Activated effector memory CD4-positive, alpha-beta T cell treated with anti-CD3 and anti-CD28 coated beads, Interleukin-2, amount 50 U/mL, for 16 hours (primary cell): ENCODE measurements at regions not wholly inside any gene's neighbourhood (a gene's known extent, or its start where the extent isn't known, plus 50 kb on each side); places are given as distances from the start of the nearest gene placed in this dataset.
A peak's percentile ranks its signal among the peaks of the same experiment; 100 is the strongest.

Source experiments
- DNase-seq: peaks from one replicate; pipeline ENCODE4 v3.0.0-alpha.2; 2020

DNA sequence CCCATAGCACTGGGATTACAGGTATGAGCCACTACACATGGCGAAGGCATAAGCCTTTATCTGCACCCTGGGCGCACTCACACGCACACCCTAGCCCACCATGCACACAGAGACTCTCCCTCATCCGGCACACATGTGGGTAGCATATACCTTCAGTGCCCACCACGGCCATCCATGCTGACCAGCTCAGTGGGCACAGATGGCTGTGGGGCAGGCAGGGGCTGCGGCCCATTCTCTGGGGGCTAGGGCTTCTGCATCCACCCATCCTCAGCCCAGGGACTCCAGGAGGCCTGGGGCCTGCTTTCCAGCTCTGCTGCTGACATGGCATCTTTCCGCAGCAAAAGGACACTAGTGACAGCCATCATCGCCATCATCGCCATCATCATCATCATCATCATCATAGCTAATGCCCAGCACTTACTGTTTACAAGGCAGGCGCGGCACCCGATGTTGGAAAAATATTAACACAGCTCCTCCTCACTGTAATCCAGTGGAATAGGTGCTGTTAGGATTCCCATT, 111.2 kb downstream of the NCOR2 start:
- no peak for DNase-seq

DNA sequence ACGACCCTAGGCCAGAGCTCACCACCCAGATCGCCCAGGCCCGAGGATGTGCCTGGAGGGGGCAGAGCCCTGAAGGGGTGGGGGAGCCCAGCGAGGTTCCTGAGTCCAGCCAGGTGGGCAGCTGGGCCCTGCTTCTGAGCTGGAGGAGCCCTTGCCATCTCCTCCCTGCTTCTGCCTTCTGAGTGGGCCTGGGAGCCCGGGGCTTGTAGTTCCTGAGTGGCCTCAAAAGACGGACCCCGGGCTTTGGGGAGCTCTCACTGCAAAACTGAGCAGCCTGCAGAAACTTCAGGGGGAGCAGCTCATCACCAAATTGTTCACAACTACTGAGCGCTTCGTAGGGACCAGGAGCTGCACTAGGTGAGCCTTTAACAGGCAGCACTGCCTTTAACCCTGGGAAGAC, 112.1 kb downstream of the NCOR2 start:
- DNase-seq = no peak

GRCh38 chr12:124454735-124455134, 112.7 kb downstream of the NCOR2 start:
- DNase-seq = no peak

DNA sequence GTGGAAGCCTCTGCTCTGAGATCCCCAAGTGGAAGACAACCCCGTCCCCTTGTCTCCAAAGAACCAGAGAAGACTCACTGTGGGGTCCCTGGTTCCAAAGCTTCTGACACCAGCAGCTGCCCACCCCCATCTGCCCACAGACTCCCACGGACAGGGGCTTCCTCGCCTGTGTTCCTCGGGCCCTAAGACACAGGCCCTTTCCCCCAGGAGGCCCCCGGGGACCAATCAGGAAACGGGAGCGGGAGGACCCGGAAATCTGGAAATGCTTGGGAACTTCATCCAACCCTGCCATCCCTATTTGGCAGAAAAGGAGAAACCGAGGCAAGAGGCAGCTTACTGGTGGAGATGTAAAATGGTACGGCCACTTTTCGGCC, 113.1 kb downstream of the NCOR2 start:
- DNase-seq = no peak

DNA sequence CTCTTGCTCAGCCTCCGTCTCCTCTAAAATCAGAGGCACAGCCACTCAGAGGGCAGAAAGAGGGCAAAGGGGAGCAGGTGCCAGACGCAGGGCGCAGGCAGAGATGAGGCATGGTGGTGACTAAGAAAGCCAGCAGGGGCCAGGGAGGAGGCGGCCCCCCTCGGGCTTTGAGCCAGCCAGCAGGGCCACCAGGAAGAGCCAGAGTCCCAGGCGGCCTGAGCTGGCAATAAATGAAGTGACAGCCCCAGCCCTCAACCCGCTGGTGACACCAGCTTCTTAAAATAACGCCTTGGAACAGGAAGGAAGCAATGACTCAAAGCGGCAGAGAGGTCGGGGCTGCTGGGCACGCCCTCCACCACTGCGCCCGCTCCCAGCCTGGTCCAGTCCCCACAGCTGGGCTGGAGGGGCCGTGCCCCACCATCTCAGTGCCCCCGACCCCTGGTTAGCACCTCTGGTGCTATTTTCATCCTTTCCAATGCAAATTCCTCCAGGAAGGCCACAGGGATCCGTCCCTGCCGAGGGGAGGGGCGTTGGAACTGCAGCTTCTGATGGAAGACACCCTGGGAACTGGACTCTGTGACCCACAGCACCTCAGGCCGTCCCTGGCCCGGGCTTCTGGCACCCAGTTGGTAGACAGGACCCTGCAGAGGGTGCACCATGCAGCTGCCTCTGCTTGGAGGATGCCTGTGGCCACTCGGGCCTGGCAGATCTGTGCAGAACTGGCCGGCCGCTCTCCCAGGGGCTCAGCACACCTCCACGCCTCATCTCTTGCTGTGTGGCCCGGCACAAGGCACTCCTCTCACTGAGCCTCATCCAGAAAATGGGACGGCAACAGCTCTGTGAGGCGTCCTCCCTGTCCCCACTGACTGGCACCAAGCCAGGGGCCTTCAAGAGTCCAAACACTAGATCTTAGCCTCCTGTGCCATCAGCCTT, 113.7 kb downstream of the NCOR2 start:
- peak; percentile 93 for DNase-seq

DNA sequence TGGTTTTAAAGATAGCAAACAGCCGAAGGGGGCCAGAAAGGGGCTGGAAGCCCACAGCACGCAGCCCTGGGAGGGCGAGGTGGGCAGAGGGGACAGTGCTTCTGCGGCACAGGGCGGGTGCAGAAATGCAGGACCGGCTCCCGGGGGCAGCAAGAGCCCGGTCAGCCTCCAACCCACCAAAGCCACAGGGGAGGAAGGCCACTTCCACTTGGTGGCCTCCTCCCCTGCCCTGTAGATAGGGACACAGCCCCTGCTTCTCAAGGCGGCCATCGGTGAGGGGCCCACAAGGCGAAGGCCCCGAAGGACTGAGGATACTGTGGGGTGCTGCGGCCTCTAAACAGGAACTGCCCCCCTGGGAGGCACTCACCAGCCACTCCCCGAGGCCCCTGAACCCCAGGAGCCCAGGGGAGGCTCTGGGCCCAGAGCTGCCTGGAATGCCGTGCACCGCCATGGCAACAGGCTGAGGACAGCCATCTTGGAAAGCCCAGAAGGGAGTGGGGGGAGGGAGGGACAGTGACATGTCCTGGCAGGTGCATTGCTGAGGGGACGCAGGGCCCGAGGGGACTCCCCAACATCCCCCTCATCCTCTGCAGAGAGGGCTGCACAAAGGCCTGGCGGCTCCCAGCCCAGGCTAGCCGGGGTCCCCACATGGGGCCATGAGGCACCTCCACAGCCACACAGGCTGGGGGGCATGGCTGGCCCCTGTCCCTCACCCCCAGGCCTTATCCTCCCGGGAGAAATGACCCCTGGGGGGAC, 114.7 kb downstream of the NCOR2 start:
- peak; percentile 61 for DNase-seq

- no peak for DNase-seq
Measured at GRCh38 chr12:124451637-124452243, 115.7 kb downstream of the NCOR2 start.

DNA sequence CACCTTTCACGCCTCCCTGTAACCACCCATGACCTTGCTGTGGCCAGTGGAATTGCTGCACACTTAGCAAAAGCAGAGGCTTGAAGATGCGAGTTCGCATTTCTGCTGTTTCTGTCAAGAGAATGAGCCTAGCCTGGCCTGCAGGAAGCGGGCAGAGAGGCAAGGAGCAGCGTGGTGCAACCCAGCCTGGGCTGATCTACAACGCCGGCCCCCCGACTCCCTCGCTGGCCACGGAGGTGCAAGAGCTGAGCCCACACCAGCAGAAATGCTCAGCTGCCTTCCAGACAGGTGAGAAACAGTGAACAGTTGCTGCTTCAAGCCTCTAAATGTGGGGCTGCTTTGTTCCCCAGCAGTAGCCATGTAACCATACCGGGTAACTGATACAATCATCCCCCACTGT, 116.4 kb downstream of the NCOR2 start:
- DNase-seq = no peak

- DNase-seq = no peak
Measured at GRCh38 chr12:124450376-124450750, 117.0 kb downstream of the NCOR2 start.

- DNase-seq = no peak
Measured at GRCh38 chr12:124449623-124450375, 117.6 kb downstream of the NCOR2 start.

DNA sequence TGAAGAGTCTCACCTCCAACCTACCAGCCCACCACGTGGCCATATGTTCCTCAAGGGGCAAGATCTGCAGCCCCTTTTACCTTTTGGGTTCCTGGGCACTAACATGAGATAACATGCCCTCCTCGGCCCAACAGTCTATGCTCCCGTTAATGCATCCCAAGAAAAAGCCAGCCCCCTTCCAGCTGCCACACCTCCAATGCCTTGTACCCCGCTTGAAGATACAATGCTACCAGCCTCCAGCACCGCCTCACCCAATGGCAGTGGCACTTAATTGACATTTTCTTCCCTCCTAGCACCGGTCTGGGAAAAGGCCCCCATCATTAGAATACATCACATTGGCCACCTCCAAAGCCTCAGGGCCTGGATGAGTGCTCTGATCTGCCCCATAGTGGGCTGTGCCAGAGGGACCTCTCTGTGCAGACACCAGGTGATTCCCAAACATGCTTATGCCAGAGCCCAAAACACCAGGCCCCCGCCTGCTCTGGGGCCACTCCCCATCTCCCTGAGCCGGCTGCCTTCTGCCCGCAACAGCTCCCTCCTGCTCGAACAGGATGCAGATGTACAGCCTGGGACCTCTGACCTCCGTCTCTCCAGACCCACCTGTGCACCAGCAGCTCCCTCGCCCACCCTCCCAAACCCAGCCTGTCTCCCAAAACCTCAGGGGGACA, 118.3 kb downstream of the NCOR2 start:
- no peak for DNase-seq

DNA sequence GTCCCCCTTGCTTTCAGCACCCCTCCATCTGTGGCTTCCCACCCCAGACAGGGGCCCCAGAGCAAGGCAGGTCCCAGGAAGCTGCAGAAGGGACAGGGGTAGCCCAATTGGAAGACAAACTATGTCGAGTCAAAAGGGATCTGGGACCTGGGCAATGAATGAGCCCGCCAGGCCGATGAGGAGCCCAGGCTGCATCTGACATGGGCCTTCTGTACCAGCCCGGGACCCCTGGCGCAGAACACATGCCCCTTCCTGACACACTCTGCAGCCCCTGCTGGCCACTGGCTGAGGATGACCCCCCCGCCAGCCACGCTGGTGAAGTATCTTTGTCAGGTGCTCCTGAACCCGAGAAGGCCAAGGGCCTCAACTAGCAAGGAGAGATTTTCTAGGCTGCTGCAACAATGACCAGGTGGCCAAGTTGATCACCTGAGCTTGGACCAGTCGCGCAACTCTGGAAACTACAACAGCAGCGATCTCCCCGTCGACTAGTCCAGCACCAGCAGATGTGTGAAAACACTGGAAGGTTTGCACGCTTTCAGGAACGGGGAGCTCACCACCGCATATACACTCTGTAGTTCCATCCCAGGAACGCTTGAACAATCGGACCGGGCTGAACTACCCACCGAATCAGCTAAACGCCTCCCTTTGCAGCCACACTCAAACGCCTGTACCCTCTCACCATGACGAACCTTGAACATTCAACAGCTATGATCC, 119.0 kb downstream of the NCOR2 start:
- no peak for DNase-seq

DNA sequence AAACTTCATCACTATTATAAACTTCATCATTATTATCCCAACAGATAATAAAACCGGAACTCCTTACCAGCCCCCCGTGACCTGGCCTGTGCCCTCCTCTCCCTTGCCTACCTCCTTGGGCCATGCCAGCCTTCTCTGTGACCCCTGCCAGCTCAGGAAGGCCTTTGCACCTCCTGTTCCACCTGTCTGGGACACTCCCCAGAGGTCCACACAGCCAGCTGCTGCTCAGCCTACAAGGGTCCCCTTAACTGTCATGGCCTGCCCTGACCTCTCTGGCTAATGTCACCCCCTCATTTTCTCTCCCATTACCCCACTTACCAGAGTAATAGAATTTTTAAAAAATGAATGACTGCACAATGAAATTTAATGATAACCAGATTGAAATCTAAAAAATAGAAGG, 121.0 kb downstream of the NCOR2 start:
- no peak for DNase-seq

DNA sequence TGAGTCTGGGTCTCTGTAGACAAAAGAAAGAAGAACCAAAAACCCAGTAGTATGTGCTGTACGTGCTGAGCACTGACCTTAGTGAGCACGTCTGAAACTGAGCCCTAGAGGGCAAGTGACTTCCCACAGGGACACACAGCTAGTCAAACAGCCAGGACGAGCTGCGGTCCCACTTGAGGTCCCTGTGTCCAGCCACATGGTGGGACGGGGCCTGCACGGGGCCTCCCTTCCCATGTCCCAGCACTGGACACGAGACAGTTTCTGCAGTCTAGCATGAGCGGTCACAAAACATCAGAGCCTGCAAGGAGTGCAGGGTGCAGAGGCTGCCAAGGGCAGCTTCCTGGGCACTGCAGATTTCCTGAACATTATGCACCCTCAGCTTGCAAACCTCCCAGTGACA, 121.6 kb downstream of the NCOR2 start:
- no peak for DNase-seq

- DNase-seq = no peak
Measured at GRCh38 chr12:124445121-124445718, 122.2 kb downstream of the NCOR2 start.

DNA sequence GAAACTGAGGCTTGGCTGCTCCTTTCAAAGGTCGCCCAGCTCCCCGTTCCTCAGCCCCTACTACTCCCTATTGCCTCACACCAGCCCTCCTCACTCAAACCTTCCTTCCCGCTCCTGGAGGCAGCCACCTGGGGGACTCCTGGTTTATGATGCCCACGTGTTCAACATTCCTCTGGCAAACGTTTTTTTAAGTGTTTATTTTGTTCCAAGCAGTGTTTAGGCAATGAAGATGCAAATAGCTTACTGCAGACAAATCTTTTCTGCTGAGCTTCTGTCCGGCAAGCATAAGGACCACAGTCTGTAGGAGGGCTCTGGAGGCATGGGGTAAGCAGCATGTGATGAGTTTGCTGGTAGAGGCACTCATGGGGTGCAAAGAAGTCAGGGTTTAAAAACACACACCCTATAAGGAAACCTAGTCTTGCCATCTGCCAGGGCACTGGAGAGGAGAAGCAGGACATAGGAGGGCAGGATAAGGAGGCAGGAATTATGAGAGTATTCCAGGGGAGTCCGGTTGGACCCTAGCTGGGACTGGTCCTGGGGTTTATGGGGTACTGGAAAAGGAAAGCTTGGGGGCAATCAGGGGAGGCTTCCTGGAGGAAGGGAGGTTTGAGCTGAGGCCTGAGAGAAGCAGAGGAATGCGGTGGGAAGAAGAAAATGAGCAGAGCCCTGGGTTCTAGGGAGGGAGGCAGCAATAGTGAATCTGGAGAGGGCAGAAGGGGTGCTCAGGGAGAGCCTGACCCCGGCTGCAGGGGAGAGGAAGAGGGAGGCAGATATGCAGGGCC, 123.3 kb downstream of the NCOR2 start:
- no peak for DNase-seq

GRCh38 chr12:124442772-124443445, 124.5 kb downstream of the NCOR2 start:
- no peak for DNase-seq

DNA sequence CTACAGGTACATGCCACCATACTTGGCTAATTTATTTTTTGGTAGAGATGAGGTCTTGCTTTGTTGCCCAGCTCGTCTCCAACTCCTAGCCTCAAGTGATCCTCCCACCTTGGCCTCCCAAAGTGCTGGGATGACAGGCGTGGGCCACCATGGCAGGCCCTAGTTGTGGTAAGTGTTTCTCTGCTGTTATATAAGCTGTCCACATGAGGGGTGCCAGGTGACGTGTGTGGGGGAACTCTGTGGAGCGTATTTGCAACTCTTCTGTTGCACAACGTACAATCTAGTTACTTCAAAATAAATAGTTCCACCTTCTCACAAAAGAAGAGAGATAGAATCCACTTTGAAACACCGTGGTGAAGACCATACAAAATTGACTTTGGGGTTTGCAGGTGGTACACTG, 125.1 kb downstream of the NCOR2 start:
- DNase-seq = no peak

DNA sequence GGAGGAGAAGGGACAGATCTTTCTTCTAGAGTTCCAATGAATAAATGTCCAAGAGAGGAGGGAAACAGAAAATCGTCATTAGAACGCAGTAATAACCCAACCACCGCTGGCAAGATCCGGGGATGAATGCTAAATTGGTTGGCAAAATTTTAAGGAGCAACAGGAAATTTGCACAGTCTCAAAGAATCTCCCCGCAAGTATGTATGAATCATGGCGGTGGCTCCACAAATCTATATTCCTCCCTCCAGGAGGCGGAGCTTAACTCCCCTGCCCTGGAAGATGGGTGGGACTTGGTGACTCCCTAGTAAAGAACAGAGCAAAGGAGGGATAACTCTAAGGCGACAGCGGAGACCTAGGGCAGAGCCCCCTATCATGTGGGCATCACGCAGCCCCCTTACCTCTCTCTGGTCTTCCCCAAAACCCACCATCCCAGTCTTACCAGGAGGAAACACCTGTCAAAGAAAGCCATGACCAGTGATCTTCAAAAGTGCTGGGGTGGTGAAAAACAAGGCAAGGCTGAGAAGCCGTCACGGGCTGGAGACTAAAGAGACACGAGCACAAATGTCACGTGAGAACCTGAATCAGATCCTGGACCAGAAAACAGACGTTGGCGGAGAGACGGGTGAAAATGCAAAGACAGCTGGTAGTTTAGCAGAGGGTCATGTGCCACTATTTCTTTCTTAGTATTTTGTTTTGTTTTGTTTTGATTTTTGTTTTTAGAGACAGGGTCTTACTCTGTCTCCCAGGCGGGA, 125.8 kb downstream of the NCOR2 start:
- DNase-seq = no peak
